HepG2 (cell line): ENCODE measurements at regions not wholly inside any gene's neighbourhood (a gene's known extent, or its start where the extent isn't known, plus 50 kb on each side); places are given as distances from the start of the nearest gene placed in this dataset.

ENCODE experiments used
- ATAC-seq: fragments of 200-7000 bp; cut with Tn5 transposase; 3 replicates; pipeline ENCODE4 v1.9.1; 2020; ENCODE audit warnings: mild to moderate bottlenecking, moderate library complexity
- BruUV-seq: library from RNA; stranded (reverse); fragments of 400-500 nt; replicated peaks from 2 replicates; lab custom pipeline; 2021; lab: Mats Ljungman, UMichigan
- CTCF ChIA-PET: fragments of 300-600 bp; formaldehyde crosslinking; extraction: SDS; loops from one replicate; lab custom pipeline; 2021; ENCODE audit warnings: low total read pairs, inconsistent platforms, low intra/inter-chr PET ratio; lab: Yijun Ruan, JAX
- POLR2A ChIA-PET: fragments of 350-600 bp; sonication (Branson Sonifier 250); formaldehyde crosslinking; loops from one replicate; lab custom pipeline; 2020; ENCODE audit warnings: antibody characterized with exemption, inconsistent platforms; lab: Yijun Ruan, JAX
- DNase-seq: peaks from one replicate; pipeline ENCODE4 v3.0.0-alpha.2; 2015; ENCODE audit warnings: low spot score
- FAIRE-seq: peaks from 3 replicates; lab custom pipeline; 2011; peaks lifted over from hg19 to GRCh38; lab: Jason Lieb, UNC
- H2AFZ ChIP-seq: one replicate; pipeline ENCODE4 v1.6.1; 2011; ENCODE audit warnings: low read length, inconsistent platforms
- H3K27ac ChIP-seq: fragments of 300-600 bp; 3 replicates; pipeline ENCODE4 v1.8.0; 2011; ENCODE audit warnings: mixed run types, mild to moderate bottlenecking, mixed read lengths, low read length, inconsistent platforms; ENCODE audit not compliant: insufficient read depth; ENCODE audit errors: extremely low read length
- H3K27me3 ChIP-seq, 2 experiments: fragments of 200-600 bp in 1 of 2; 2 replicates in 1 of 2; 3 replicates in 1 of 2; pipeline versions ENCODE4 v1.6.0 to v1.8.0; 2011; ENCODE audit warnings: low read length in 2 of 2, mild to moderate bottlenecking in 2 of 2, moderate library complexity in 2 of 2, inconsistent platforms in 1 of 2; ENCODE audit not compliant: insufficient read depth in 2 of 2, control insufficient read depth in 1 of 2
- H3K36me3 ChIP-seq, 2 experiments: fragments of 200-600 bp in 1 of 2; replicated peaks in 1 of 2; 2 replicates in 1 of 2; 3 replicates in 1 of 2; pipeline versions ENCODE4 v1.5.1 to v1.8.0; 2011; ENCODE audit warnings: low read length in 2 of 2, inconsistent platforms in 1 of 2; ENCODE audit not compliant: insufficient read depth in 2 of 2, control insufficient read depth in 1 of 2
- H3K4me1 ChIP-seq: 2 replicates; pipeline ENCODE4 v1.5.1; 2012; ENCODE audit warnings: low read length, inconsistent platforms; ENCODE audit not compliant: insufficient read depth
- H3K4me2 ChIP-seq: 2 replicates; pipeline ENCODE4 v1.6.0; 2011; ENCODE audit warnings: low read depth, low read length, inconsistent platforms
- H3K4me3 ChIP-seq, 3 experiments: fragments of 200-600 bp in 1 of 3; sonication (generic), shearing (Covaris generic) in 1 of 3; replicated peaks in 1 of 3; 2 replicates each; pipeline ENCODE4 v1.5.1; 2011 to 2016; ENCODE audit warnings: low read length in 3 of 3, inconsistent platforms in 2 of 3, low read depth in 2 of 3, mild to moderate bottlenecking in 2 of 3, control low read depth in 1 of 3, mixed read lengths in 1 of 3; ENCODE audit not compliant: insufficient read depth in 1 of 3
- H3K79me2 ChIP-seq: one replicate; pipeline ENCODE4 v1.6.1; 2011; ENCODE audit warnings: low read length, inconsistent platforms; ENCODE audit not compliant: insufficient read depth
- H3K9ac ChIP-seq: 2 replicates; pipeline ENCODE4 v1.6.0; 2011; ENCODE audit warnings: mild to moderate bottlenecking, low read depth, low read length, inconsistent platforms; ENCODE audit not compliant: insufficient read depth
- H3K9me3 ChIP-seq: 2 replicates; pipeline ENCODE4 v1.5.1; 2012; ENCODE audit warnings: mild to moderate bottlenecking, low read length
- H4K20me1 ChIP-seq: 2 replicates; pipeline ENCODE4 v1.6.0; 2011; ENCODE audit warnings: inconsistent platforms, mild to moderate bottlenecking, low read length, moderate library complexity; ENCODE audit not compliant: insufficient read depth
- CENPX ChIP-seq: sonication (generic); formaldehyde crosslinking; IDR thresholded peaks from 2 replicates; pipeline ENCODE4 v1.9.0; 2021; ENCODE audit warnings: mild to moderate bottlenecking, missing genetic modification reagents, moderate library complexity
- KLF9 ChIP-seq: IDR thresholded peaks from 2 replicates; pipeline ENCODE4 v1.6.1; 2016; ENCODE audit warnings: low read depth
- MTA3 ChIP-seq: sonication (generic); formaldehyde crosslinking; IDR thresholded peaks from 2 replicates; pipeline ENCODE4 v1.4.0; 2020; ENCODE audit warnings: missing genetic modification reagents
- PAWR ChIP-seq: sonication (generic); formaldehyde crosslinking; IDR thresholded peaks from 2 replicates; pipeline ENCODE4 v1.4.0; 2020; ENCODE audit warnings: missing genetic modification reagents, mild to moderate bottlenecking, borderline replicate concordance
- SAP130 ChIP-seq: IDR thresholded peaks from 2 replicates; pipeline ENCODE4 v1.6.1; 2016; ENCODE audit warnings: low read depth
- SNAI1 ChIP-seq: sonication (generic); formaldehyde crosslinking; IDR thresholded peaks from 2 replicates; pipeline ENCODE4 v1.5.0; 2020; ENCODE audit warnings: mild to moderate bottlenecking, missing genetic modification reagents, borderline replicate concordance
- TEAD3 ChIP-seq: optimal IDR thresholded peaks from 2 replicates; pipeline ENCODE3; 2016; ENCODE audit warnings: borderline replicate concordance
- ZFP82 ChIP-seq: sonication (generic); formaldehyde crosslinking; IDR thresholded peaks from 2 replicates; pipeline ENCODE4 v1.5.1; 2020; ENCODE audit warnings: mild to moderate bottlenecking, missing genetic modification reagents, borderline replicate concordance
- ZKSCAN1 ChIP-seq: fragments of 150-350 bp; IDR thresholded peaks from 2 replicates; pipeline ENCODE4 v1.6.1; 2014; ENCODE audit warnings: low read length
- ZMYM4 ChIP-seq: sonication (generic); formaldehyde crosslinking; IDR thresholded peaks from 2 replicates; pipeline ENCODE4 v1.8.1; 2023; ENCODE audit warnings: mild to moderate bottlenecking, missing genetic modification reagents
- ZNF160 ChIP-seq: sonication (generic); formaldehyde crosslinking; IDR thresholded peaks from 2 replicates; pipeline ENCODE4 v1.8.0; 2022; ENCODE audit warnings: mild to moderate bottlenecking, inconsistent platforms, missing genetic modification reagents
- ZNF296 ChIP-seq: sonication (generic); formaldehyde crosslinking; conservative IDR thresholded peaks from 2 replicates; pipeline ENCODE4 v1.5.0; 2020; ENCODE audit warnings: mild to moderate bottlenecking, missing genetic modification reagents
- ZNF326 ChIP-seq: sonication (generic); formaldehyde crosslinking; IDR thresholded peaks from 2 replicates; pipeline ENCODE4 v1.4.0; 2020; ENCODE audit warnings: missing genetic modification reagents, borderline replicate concordance
- ZNF432 ChIP-seq: sonication (generic); formaldehyde crosslinking; IDR thresholded peaks from 2 replicates; pipeline ENCODE4 v1.5.0; 2020; ENCODE audit warnings: missing genetic modification reagents, mild to moderate bottlenecking, borderline replicate concordance
- ZNF572 ChIP-seq: sonication (generic); formaldehyde crosslinking; IDR thresholded peaks from 2 replicates; pipeline ENCODE4 v1.5.1; 2020; ENCODE audit warnings: mild to moderate bottlenecking, missing genetic modification reagents
- ZZZ3 ChIP-seq: sonication (generic); formaldehyde crosslinking; IDR thresholded peaks from 2 replicates; pipeline ENCODE4 v1.4.0; 2020; ENCODE audit warnings: missing genetic modification reagents, mild to moderate bottlenecking, borderline replicate concordance
- WGBS: methylation state at CpG from one replicate; pipeline ENCODE4 v1.1.6; 2017; ENCODE audit warnings: low lambda C conversion rate; 5-methylcytosine and 5-hydroxymethylcytosine counted together
- in situ Hi-C: cut with HindIII; loops from 2 replicates; pipeline ENCODE4 v1.10.0; 2017; ENCODE audit warnings: low pct_unique_long_range_greater_than_20kb; ENCODE audit not compliant: extremely low pct_ligation_motif_present
- intact Hi-C: fragments of 100-400 bp; cut with micrococcal nuclease; formaldehyde crosslinking; loops from one replicate; pipeline ENCODE4 v1.10.0; 2022; ENCODE audit not compliant: unreplicated experiment
- TF ChIP-seq, protein P1 (sequence below): sonication (generic); formaldehyde crosslinking; IDR thresholded peaks from 2 replicates; pipeline ENCODE4; 2020; ENCODE audit warnings: missing genetic modification reagents, mild to moderate bottlenecking, borderline replicate concordance
- TF ChIP-seq, protein P2 (sequence below): conservative IDR thresholded peaks from 2 replicates; pipeline ENCODE4 v1.6.1; 2018; ENCODE audit warnings: missing genetic modification reagents
- TF ChIP-seq, protein P3 (sequence below): sonication (generic); formaldehyde crosslinking; IDR thresholded peaks from 2 replicates; pipeline ENCODE4 v1.4.0; 2020; ENCODE audit warnings: missing genetic modification reagents

DNA sequence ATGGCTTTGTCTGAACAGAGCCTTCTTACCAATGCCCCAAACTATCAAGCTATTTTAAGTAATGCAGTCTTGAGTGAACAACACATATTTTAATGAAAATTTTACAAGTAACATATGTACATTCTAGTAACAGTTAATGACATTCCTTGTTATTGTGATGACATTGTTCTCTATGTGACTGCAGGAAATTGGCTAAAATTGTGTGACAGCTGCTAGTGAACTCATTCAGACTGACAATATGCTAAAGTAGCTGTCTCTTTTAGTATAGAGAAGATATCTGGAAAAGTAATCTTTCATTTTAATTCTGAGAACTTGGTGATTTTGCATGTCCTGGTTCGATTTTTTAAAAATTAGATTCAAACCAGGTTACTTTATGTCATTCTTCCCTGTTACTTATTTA lies 259.8 kb upstream of the MAGI2 start (continued):
- TF ChIP-seq, protein P1, sequence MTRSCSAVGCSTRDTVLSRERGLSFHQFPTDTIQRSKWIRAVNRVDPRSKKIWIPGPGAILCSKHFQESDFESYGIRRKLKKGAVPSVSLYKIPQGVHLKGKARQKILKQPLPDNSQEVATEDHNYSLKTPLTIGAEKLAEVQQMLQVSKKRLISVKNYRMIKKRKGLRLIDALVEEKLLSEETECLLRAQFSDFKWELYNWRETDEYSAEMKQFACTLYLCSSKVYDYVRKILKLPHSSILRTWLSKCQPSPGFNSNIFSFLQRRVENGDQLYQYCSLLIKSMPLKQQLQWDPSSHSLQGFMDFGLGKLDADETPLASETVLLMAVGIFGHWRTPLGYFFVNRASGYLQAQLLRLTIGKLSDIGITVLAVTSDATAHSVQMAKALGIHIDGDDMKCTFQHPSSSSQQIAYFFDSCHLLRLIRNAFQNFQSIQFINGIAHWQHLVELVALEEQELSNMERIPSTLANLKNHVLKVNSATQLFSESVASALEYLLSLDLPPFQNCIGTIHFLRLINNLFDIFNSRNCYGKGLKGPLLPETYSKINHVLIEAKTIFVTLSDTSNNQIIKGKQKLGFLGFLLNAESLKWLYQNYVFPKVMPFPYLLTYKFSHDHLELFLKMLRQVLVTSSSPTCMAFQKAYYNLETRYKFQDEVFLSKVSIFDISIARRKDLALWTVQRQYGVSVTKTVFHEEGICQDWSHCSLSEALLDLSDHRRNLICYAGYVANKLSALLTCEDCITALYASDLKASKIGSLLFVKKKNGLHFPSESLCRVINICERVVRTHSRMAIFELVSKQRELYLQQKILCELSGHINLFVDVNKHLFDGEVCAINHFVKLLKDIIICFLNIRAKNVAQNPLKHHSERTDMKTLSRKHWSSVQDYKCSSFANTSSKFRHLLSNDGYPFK (CRISPR knock-in tag): no peak
- TF ChIP-seq ZNF296 (no peak), ZZZ3 (CRISPR knock-in tag) (no peak)
- TF ChIP-seq, protein P2, sequence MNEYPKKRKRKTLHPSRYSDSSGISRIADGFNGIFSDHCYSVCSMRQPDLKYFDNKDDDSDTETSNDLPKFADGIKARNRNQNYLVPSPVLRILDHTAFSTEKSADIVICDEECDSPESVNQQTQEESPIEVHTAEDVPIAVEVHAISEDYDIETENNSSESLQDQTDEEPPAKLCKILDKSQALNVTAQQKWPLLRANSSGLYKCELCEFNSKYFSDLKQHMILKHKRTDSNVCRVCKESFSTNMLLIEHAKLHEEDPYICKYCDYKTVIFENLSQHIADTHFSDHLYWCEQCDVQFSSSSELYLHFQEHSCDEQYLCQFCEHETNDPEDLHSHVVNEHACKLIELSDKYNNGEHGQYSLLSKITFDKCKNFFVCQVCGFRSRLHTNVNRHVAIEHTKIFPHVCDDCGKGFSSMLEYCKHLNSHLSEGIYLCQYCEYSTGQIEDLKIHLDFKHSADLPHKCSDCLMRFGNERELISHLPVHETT (CRISPR knock-in tag): no peak

DNA sequence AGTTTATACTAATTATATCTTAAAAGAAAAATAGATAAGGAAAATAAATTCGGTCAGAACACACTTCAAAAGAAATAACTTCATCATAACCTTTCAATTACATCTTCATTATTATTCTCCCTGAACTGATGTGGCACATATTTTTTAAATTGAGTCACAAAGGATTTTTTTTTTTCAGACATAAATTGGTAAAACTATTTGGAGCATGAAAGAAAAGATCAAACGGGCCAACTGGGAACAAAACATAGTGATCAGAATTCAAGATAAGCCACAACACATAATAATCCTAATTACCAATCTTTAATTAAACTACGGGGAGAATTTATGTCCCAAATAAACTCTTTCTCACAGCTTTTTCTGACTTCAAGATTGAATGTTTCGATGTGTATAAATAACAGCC lies 258.2 kb upstream of the MAGI2 start:
- ATAC-seq (no peak), DNase-seq (no peak), FAIRE-seq (no peak)
- Histone ChIP-seq H3K4me2 (no peak overlapping the region), H3K4me1 (no peaks in the 10 kb centered on the region), H4K20me1 (no peaks in the 10 kb centered on the region), H3K4me3 (no peak overlapping the region), H3K27me3 (no peaks in the 10 kb centered on the region), H3K36me3 (no peaks in the 10 kb centered on the region), H3K27ac (no peak overlapping the region), H3K9me3 (no peaks in the 10 kb centered on the region), H3K9ac (no peak overlapping the region), H3K79me2 (no peaks in the 10 kb centered on the region), H2AFZ (no peak overlapping the region)
- no TSS peak for BruUV-seq
- intact Hi-C loops: no loop called here
- 4% methylated on average over 4 of the region's 4 CpGs for WGBS
- ChIA-PET CTCF (no interaction called here), POLR2A (no interaction called here)
- in situ Hi-C loops: no loop called here
- TF ChIP-seq ZFP82 (no peak), MTA3 (CRISPR knock-in tag) (no peak), ZKSCAN1 (no peak), SAP130 (CRISPR knock-in tag) (no peak), TEAD3 (CRISPR knock-in tag) (no peak), CENPX (CRISPR knock-in tag) (no peak), SNAI1 (CRISPR knock-in tag) (no peak), ZNF572 (CRISPR knock-in tag) (no peak), ZNF160 (CRISPR knock-in tag) (no peak), ZNF432 (CRISPR knock-in tag) (no peak), KLF9 (no peak), ZNF326 (CRISPR knock-in tag) (no peak), ZMYM4 (no peak), PAWR (CRISPR knock-in tag) (no peak)
- TF ChIP-seq, protein P3, sequence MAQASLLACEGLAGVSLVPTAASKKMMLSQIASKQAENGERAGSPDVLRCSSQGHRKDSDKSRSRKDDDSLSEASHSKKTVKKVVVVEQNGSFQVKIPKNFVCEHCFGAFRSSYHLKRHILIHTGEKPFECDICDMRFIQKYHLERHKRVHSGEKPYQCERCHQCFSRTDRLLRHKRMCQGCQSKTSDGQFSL (CRISPR knock-in tag): no peak
